ENCODE measurements at regions not wholly inside any gene's neighbourhood (a gene's known extent, or its start where the extent isn't known, plus 50 kb on each side); places are given as distances from the start of the nearest gene placed in this dataset.
"Not testable (repeated sequence)": the region's sequence is repeated elsewhere in the genome, so short reads cannot be mapped to it uniquely, and the experiment has no call there.

DNA sequence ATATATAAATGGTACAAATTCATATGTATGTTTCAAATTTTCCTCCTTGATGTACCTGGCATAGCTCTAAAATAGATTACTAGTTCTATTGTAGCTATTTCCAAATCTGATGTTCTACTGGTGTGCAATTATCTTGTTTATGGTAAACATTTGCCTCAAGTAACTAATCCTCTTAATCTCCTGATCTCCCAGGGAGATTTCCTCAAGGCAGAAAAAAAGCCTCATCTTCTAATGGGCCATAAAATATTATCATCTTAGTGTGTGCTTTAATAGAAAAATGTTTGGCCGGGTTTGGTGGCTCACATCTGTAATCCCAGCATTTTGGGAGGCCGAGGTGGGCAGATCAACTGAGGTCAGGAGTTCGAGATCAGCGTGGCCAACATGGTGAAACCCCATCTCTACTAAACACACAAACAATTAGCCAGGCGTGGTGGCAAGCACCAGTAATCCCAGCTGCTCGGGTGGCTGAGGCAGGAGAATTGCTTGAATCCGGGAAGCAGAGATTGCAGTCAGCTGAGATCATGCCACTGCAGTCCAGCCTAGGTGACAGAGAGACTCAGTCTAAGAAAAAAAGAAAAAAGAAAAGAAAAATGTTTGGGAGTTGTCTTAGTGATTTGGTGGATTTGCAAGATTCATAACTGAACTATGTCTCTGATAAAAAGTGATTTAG, 498.9 kb upstream of the SLITRK5 start:
- DNase-seq (ENCODE audit: low spot score) = no peak
- no peak for TF ChIP-seq CTCF (IDR thresholded peaks at IDR 0.05; ENCODE audit: extremely low read depth, insufficient read depth, missing control alignments)
- in situ Hi-C loops (cut with MboI; ENCODE audit: low pct_unique_long_range_greater_than_20kb, low sequenced_read_pairs, unreplicated experiment) = no loop called here

- DNase-seq (ENCODE audit: low spot score); in situ Hi-C loops (cut with MboI; ENCODE audit: low pct_unique_long_range_greater_than_20kb, low sequenced_read_pairs, unreplicated experiment): not testable (repeated sequence)
Observed at GRCh38 chr13:87185138-87185537, 486.0 kb upstream of the SLITRK5 start.

DNA sequence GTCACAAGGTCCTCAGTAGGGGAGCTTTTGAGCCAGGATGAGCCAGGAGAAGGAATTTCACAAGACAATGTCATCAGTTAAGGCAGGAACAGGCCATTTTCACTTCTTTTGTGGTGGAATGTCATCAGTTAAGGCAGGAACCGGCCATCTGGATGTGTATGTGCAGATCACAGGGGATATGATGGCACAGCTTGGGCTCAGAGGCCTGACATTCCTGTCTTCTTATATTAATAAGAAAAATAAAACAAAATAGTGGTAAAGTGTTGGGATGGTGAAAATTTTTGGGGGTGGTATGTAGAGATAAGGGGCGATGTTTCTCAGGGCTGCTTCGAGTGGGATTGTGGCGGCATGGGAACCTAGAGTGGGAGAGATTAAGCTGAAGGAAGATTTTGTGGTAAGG, 484.5 kb upstream of the SLITRK5 start:
- DNase-seq (ENCODE audit: low spot score); in situ Hi-C loops (cut with MboI; ENCODE audit: low pct_unique_long_range_greater_than_20kb, low sequenced_read_pairs, unreplicated experiment): not testable (repeated sequence)

DNA sequence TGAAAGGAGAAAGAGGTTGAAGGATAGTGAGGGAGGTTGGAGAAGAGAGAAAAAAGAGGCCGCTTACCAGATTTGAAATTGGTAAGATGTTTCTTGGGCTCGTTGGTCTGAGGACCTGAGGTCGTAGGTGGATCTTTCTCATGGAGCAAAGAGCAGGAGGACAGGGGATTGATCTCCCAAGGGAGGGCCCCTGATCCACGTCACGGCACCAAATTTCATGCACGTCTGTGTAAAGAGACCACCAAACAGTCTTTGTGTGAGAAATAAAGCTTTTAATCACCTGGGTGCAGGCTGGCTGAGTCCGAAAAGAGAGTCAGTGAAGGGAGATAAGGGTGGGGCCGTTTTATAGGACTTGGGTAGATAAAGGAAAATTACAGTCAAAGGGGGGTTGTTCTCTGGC, 479.7 kb upstream of the SLITRK5 start:
- DNase-seq (ENCODE audit: low spot score); in situ Hi-C loops (cut with MboI; ENCODE audit: low pct_unique_long_range_greater_than_20kb, low sequenced_read_pairs, unreplicated experiment): not testable (repeated sequence)

DNA sequence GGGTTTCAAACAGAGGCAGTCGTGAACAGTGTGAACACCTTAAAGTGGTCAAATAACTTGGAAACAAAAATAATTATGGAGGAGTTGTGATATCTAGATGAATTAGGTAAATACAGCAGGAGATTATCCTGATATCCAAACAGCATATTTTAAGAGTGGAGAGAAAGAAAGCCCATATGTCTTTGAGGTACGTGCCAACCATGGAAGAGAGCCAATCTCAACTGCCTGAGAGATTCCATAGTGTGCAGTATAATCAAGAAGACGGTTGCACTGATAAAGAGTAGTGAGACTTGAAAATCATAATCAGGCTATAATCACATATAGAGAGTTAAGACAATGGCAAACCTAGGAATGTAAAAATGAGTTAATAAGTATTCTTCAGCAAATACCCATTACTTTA, 472.8 kb upstream of the SLITRK5 start:
- no peak for DNase-seq (ENCODE audit: low spot score)
- TF ChIP-seq CTCF (IDR thresholded peaks at IDR 0.05; ENCODE audit: extremely low read depth, insufficient read depth, missing control alignments) = no peak
- in situ Hi-C loops (cut with MboI; ENCODE audit: low pct_unique_long_range_greater_than_20kb, low sequenced_read_pairs, unreplicated experiment) = no loop called here

DNA sequence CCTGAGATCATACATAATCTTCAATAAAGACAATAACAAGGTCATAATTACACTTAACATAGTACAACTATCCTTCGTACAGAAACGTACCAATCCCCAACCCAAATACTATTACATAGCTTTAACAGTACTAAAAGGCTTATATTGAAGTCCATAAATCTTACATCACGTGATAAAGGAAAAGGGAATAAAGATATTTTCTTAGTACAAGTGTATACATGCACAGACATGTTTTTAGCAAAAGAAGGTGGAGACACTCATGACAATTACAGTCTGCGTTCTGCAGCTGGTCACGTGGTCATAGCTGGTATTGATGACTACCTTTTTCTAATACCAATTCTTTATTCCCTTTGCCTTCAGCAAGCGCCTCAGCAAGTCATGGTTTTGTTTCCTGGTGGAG, 464.5 kb upstream of the SLITRK5 start:
- DNase-seq (ENCODE audit: low spot score) = no peak
- in situ Hi-C loops (cut with MboI; ENCODE audit: low pct_unique_long_range_greater_than_20kb, low sequenced_read_pairs, unreplicated experiment) = no loop called here
- no peak for TF ChIP-seq CTCF (IDR thresholded peaks at IDR 0.05; ENCODE audit: extremely low read depth, insufficient read depth, missing control alignments)

DNA sequence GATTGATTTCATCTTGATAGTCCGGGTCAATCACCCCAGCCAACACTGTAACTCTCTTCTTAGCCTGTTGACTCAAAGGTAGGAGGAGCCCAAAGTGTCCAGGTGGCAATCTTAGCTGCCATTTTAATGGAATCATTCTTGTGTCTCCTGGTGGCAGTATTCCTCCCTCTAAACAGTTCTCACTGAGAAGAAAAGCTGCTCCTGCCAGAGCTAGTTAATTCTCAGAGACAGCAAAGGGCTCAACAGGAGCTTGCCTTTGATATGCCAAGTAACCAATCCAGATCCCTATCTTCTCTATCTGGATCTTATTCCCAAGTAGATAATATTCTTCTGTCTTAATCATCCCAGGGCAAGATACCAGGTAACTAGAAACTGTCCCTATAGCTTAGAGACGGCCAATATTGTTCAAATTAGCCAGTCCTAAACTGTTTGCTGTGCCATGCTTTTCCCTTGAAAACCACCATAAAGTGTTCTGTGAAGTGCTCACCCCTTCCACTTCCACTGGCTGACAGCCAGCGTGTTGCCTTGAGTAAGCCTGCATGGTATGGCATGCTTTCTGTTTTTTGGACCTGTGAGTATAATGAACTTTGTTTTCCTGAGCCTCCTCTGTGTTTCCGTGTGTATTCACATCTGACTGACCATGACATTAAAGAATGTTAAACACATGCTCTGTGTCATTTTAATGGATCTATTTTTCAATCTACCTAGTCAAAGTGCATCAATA, 463.7 kb upstream of the SLITRK5 start:
- no peak for TF ChIP-seq CTCF (IDR thresholded peaks at IDR 0.05; ENCODE audit: extremely low read depth, insufficient read depth, missing control alignments)
- in situ Hi-C loops (cut with MboI; ENCODE audit: low pct_unique_long_range_greater_than_20kb, low sequenced_read_pairs, unreplicated experiment) = no loop called here
- DNase-seq (ENCODE audit: low spot score) = no peak

DNA sequence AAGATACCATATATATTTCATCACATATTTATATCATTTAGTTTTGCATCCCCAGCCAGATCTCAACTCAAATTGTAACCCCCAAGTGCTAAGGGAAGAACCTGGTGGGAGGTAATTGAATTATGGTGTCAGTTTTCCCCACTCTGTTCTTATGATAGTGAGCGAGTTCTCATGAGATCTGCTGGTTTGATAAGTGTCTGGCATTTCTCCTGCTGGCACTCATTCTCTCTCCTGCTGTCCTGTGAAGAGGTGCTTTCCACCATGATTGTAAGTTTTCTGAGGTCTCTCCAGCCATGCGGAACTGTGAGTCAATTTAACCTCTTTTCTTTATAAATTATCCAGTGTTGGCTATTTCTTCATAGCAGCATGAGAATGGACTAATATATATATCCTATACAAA, 462.5 kb upstream of the SLITRK5 start:
- in situ Hi-C loops (cut with MboI; ENCODE audit: low pct_unique_long_range_greater_than_20kb, low sequenced_read_pairs, unreplicated experiment) = no loop called here
- TF ChIP-seq CTCF (IDR thresholded peaks at IDR 0.05; ENCODE audit: extremely low read depth, insufficient read depth, missing control alignments) = no peak
- no peak for DNase-seq (ENCODE audit: low spot score)

Data from GM13977 (cell line).